ENCODE measurements at regions not wholly inside any gene's neighbourhood (a gene's known extent, or its start where the extent isn't known, plus 50 kb on each side); places are given as distances from the start of the nearest gene placed in this dataset.

GRCh38 chr12:31887109-31887811 is 72.0 kb upstream of the RESF1 start:
- no peak for TF ChIP-seq CTCF (IDR thresholded peaks at IDR 0.05)
- no peak for TF ChIP-seq POLR2A (IDR thresholded peaks at IDR 0.05)

Measured in uterus (tissue), 2 donors.